HG03103 (cell line): ENCODE measurements at regions not wholly inside any gene's neighbourhood (a gene's known extent, or its start where the extent isn't known, plus 50 kb on each side); places are given as distances from the start of the nearest gene placed in this dataset.

Source experiments
- ATAC-seq: cut with Tn5 transposase; IDR thresholded peaks from one replicate; pipeline ENCODE4 v1.9.1; 2021; ENCODE audit warnings: low read depth; ENCODE audit not compliant: unreplicated experiment

DNA sequence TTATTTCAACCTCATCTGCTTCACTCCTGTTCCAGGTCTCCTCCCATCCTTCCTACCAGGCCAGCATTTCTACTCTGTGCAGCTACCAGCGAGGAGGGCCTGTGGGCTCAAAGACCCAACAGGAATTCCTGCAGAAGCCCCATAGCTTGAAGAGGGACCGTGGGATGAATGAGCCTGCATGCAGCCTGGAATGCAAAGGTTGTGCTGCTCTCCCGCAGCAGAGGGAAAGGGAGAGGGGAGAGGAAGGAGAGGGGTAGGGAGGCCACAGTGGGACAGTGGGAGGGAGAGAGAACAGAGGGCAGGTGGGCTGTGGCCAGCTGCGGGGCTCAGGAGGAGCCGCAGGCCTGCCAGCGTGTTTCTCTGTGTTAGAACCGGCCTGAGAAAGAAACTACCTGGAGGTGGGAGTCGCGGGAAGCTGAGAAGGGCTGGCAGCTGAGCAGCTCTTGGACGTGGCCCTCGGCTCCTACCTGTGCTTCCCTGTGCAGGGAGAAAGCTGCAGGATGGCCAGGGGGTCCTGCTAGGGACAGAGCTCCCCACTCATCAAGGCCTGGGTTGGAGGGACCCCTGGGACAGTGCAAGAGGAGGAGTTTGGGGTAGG is 66.1 kb upstream of the MLN start:
- ATAC-seq, result no peak

DNA sequence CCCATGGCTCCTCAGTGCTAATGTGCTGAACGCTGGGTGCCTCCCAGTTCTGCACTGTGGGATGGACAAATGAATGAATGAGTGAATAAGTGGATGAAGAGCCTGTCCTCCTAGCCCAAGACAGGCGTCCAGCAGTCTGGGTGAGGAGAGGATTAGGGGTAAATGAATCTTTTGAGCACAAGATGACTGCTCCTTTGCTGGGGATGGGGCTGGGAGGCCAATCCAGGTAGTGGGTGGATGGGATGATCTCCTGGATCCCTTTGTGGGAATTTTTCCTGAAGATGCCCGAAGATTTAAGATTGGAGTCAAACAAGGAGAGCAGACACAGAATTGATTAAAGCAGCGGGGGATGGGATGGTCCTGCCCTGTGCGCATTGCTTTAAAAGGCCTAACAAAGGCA is 65.3 kb upstream of the MLN start:
- no peak for ATAC-seq

DNA sequence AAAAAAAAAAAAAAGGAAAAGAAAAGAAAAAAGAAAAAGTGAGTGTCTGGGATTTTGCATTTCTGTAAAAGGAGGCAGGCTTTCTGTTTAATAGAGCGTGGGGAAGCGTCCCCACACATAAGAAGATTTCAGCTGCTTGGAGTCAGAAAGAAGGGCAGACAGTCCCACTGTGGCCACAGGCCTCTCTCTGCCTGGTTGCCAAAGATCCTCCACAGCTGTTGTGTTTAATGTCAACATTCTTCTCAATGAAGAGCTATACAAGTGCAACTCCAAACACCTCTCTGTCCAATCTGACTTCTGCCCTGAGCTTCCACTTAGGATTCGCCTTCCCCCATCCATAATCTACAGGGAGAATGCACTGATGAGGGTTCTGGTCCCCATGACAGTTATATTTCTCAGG is 64.3 kb upstream of the MLN start:
- ATAC-seq, result no peak

DNA sequence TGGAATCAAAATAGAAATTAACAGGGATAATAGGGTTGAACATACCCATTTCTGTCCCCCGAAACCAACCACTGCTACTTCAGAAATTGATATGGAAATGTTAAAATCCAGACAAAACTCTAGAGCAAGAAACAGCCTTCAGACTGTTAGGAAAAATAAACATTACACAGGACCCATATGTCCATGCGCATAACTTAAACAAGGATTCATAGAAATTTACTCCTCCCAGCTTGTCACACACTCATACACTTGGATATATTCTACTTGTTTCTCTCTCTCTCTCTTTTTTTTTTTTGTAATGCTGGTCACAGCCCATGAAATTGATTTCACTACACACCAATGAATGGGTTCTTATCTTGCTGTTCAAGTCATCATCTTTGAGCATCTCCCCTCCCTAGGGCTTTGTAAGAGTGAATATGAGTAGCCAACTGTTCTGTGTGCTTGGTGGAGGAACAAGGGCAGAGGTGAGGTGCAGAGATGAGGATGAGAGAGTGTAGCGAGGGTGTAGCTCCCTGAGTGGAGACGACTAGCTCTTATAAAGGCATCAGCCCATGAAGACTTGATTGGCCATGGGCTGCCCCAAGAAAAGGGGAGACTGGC is 61.8 kb upstream of the MLN start:
- ATAC-seq, result no peak

DNA sequence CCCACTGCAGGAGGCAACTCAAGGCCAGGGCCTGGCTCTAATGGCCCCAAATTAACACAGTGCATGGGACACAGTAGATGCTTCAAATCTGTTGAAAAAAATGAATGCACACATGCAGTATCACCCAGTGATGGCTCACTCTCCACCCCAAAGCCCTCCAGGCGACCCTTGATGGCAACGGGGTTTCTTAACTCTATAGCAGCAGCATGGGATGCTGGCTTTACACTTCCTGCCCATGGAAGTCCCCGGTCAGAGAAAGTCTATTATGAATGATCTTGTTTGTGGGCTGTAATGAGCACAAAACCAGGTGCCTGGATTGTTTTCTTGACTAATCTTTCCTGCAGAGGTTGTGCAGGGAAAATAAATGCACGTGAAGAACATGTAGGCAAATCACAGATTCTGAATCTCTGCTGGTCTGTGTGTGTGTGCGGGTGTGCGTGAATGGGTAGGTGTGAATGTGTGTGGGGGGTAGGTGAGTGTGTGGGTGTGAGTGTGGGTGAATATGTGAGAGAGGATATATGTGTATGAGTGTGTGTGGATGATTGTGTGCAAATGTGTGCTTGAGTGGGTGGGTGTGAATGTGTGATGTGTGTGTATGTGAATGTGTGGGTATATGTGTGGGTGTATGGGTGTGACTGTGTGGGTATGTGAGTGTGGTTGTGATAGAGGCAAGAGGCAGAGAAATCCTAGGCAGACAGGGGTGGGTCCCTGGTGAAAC is 60.1 kb upstream of the MLN start:
- no peak for ATAC-seq

DNA sequence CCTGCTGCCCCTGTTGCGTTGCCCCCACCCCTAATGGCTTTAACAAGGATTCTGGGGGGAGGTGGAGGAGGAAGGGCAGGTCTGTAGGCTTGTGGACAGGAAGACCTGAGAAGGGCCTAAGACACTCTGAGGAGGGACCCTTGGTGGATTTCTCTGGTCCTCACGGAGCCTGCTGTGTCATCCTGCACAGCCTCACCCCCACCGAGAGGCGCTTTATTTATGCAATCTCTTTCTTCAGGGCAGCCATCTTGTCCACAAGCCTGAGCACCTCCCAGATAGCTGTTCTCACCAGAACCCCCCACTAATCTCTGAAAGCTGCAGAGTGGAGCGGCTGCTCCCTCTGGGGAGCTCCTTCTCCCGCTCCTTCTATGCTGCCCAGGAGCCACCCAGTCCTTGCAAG is 59.3 kb upstream of the MLN start:
- no peak for ATAC-seq

DNA sequence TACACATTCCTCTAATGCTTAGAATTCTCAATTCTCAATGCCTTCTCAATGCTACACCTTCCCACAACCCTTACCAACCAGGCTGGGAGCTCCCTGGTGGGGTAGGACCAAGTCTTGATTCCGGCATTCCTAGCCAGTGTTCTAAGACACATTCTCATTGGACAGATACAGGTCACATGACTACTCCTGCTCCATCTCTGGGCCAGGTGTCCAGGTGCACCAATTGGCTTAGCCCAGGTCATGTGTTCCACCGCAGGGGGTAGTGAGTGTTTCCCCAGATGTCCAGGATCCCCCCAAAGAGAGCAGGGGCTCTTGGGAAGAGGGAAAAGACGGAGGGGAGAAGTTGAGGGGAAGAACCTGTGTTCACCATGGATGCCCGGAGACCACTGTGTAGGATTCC is 58.7 kb upstream of the MLN start:
- no peak for ATAC-seq

DNA sequence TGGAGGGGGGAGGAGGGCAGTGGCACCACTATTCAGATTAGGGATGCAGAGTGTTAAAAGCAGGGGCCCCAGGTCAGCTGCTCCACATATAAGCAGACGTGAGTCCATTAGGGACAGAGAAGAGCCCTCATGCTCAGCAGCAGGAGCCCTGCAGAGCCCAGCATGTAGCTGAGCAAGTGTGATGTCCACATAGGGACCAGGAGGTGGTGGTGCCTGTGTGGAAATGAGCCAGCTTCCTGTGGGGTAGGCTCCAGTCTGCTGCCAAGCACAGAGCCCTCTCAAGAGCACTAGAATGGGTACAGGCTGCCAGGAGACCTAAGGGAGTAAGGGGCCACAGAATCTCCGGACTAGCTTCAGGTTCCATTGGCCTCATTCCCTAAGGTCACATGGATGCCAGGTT is 57.9 kb upstream of the MLN start:
- ATAC-seq, result no peak

DNA sequence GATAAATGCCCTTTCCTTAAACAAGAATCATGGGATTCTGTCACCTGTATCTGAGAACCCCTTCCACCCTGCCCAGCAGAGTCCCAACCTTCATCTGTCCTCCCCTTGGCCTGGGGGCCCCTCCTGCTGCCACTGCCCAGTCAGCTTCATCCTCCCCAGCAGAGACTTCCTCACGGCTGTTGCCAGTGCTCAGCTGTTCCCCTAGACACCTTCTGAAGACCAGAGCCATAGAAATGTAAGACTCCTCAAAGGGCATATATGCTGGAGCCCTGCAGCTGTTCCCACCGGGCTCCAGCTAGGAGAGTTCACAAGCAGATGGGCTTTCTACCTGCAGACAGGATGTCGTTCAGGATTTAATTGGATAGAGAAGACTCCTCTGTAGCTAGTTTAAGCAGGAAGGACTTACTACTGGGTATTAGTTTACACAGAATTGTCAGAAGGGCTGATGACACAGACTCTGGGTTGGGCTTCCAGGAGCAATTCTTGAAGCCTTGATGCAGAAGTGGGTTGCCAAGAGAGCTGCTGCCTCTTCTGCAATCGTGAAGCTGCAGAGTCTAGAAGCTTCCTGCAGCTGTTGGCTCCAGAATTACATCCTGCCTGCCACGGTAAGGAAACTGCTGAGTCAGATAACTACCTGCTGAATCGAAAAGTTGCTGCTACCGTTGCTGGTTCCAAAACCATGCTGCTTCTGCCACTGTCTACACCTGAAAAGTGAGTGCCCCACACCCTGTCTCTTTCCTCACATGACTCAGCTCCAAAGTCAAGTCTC is 57.1 kb upstream of the MLN start:
- ATAC-seq, result no peak

DNA sequence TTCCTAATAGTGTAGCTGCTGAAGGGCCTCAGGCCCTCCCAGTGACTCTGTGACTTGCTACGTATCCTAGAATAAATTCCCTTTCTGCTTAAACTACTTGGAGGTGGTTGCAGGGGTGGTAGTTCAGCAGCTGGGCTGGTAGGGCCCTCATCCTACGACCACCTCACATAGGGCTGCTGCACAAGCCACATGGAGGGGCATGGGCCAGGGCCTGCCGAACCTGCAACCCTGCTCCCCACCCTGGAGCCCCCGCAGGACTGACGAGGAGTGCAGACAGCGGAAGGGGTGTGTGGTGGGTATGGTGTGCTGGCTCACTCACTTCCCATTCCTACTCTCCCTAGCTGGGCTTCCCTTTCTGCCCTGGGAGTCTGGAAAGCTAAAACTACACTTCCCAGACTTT is 56.2 kb upstream of the MLN start:
- no peak for ATAC-seq

DNA sequence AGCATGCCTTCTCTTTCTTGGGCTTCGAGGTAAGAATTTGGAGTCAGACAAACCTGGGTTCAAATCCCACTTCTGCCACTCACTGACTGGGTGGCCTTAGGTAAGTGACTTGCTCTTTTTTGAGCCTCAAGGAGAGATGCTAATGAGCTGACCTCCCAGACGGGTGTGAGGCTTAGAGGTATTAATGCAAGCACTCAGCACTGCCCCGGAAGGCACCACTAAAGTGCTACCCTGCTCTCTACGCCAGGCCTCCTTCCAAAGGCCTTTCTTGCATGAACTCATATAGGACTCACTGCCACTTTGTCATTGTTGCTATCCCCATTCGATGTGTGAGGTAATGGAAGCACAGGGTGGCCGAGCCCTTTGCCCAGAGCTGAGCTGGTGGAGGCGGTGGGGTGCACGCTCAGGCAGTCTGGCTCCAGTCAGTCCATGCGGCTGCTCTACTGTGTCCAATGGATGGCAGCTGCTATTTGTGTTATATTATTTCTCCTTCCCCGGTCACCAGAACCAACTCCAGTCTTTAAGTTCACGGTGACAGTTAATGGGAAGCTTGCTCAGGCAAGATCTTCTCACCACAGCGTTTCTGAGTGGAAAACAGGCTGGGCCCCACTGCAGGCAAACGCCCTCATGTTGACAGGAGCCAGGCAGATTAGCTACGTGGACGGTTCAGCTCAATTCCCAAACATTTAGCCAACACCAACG is 55.2 kb upstream of the MLN start:
- ATAC-seq, result no peak

DNA sequence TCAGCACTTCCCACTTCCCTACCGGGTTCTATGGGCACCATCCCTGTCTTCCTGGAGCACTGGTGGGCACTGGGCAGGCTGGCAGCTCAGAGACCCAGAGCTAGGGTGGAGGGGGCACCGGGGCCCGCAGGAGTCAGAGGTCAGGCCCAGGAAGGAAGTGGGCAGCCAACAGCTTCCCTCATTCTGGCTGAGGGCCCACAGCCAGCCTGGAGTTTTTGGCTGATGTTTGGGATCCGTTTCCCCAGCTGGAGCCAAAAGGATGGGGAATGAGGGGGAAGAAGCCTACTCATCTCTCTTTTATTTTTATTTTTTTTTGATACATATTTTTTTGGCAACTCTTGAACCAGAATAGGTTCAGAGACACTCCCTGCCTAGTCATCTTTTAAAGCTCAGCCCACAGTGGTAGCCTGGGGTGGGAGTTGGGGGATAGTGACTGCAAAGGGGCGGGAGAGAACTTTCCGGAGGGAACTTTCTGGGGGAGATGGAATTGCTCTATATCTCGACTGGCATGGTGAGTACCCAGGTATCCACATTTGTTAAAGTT is 54.2 kb upstream of the MLN start:
- ATAC-seq, result no peak

DNA sequence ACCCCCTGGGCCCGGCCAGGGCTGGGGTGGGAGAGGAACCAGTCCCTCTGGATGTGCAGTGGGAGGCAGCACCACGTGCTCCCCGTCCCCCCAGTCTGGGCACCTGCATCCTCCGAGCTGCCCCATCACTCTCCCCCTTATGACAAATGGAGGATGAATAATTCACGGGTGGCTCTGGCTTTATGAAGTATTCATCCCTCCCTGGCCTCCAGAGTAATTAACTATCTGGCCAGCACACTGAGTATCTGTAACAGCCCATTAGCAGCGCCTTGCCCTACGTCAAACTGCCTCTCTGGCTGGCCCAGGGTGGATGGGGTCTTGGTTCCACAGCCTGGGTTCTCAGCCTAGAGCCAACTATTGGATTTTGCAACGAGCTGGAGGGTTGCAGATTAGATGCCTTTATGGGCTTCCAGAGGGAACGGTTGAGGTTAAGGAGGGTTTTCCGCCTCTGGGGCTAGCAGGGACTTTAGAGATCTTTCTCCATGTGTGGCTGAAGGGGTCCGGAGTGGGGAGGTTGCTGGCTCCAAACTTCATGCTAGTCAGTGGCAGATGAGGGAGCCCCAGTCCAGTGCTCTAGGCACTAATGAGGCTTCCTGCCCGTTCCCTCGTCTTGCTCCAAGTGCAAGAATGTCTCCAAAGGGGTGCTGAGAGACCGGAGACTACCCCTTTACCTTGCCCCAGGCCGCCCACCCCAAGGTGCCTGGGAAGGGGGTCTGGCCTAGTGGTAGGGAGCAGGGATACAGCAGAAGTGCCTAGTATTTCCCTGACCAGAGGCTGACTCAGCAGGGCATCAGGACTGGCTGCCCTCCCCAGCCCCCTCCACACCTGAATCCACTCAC is 53.5 kb upstream of the MLN start:
- no peak for ATAC-seq

DNA sequence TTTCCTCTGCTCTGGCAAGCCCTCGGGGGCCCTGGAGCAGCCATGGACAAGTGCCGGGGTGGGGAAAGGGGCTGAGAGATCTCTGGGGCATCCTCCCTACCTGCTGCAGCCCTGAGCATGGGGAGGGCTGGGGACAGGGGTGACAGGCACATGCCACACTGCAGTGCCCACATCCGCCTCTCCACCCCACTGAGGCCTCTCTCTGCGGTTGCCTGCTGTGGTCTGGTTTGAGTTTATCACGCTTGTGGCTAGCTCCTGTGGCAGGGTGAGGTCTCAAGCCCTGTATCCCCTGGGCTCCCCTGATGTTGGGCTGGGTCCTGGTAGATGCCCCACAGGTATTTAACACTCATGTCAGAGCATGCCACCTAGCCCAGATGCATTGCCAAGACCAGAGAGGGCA is 52.9 kb upstream of the MLN start:
- ATAC-seq, result no peak

DNA sequence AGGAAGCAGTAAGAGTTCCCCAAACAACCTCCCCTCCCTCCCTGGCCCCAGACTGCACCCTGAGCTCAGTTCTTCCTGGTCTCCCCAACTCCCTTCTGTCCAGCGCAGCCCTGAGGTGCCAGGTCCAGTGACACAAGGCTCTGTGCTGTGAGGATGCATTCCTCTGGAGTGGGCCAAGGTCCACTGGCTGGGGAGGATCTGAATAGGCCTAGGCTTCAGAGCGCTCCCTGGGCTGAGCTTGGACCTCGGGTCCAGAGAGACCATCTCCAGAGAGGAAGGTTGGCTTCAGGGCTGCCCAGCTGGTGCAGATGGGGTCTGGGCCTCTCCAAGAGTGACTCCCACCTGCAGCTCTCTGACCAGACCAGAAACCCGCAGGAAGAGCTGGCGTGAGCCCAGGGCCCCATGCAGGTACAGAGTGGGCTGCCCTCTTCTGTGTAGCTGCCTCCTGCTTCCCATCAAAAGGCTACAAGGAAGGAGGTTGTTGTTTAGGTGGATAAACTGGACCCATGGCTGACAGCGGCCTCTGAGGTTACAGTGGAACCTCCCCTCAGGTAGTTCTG is 52.3 kb upstream of the MLN start:
- ATAC-seq, result no peak

DNA sequence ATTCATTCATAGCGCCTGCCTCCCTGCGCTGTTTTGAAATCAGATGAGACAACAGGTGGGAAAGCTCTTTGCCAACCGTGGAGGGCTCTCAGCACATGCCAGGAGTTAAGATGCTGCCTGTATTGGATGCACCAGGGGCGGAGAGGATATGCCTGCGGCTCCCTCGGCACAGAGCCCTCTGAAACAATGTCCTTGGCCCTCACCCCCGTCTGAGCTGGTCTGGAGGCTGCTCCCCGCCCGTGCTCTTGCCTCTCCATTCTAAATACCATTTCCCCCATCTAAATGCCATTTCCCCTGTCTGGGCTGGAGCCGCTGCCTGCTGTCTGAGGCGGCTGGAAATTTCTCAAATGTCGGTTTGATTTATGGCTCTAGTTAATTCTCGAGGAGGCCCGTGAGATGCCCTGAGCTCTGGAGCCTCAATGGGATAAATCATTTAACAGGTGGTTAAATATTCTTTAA is 50.8 kb upstream of the MLN start:
- no peak for ATAC-seq

DNA sequence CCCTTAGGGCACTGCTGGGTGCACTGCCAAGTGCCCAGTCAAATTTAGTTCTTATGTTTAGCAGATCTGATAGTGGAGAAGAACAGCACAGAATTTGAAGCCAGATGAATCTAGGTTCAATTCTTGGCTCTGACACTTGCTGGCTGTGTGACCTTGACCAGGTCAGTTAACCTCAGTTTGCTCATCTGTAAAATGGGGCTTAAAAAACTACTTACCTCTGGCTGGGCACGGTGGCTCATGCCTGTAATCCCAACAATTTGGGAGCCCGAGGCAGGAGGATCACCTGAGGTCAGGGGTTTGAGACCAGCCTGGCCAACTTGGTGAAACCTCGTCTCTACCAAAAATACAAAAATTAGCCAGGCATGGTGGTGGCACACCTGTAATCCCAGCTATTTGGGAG is 49.9 kb upstream of the MLN start:
- ATAC-seq, result no peak
